MCF 10A (cell line): ENCODE measurements at regions not wholly inside any gene's neighbourhood (a gene's known extent, or its start where the extent isn't known, plus 50 kb on each side); places are given as distances from the start of the nearest gene placed in this dataset.

Experiments
- BruUV-seq: library from RNA; stranded (reverse); fragments of 400-500 nt; replicated peaks from 2 replicates; lab custom pipeline; 2021; lab: Mats Ljungman, UMichigan
- CTCF ChIA-PET: fragments of 300-600 bp; sonication (Branson Sonifier 250); formaldehyde crosslinking; extraction: SDS; loops from one replicate; lab custom pipeline; 2021; ENCODE audit warnings: antibody characterized with exemption, inconsistent platforms; lab: Yijun Ruan, JAX
- POLR2A ChIA-PET: fragments of 300-600, 350-650 bp; sonication (Branson Sonifier 250); formaldehyde crosslinking; extraction: SDS; loops from one replicate; lab custom pipeline; 2020; ENCODE audit warnings: antibody characterized with exemption, inconsistent platforms; lab: Yijun Ruan, JAX
- DNase-seq: peaks from one replicate; pipeline ENCODE4 v3.0.0-alpha.2; 2018; ENCODE audit not compliant: unreplicated experiment
- H3K27ac Mint-ChIP-seq: one replicate; pipeline ENCODE4 v1.8.0; 2022; ENCODE audit warnings: mild to moderate bottlenecking, low read depth, mixed read lengths; ENCODE audit not compliant: unreplicated experiment
- H3K27me3 Mint-ChIP-seq: one replicate; pipeline ENCODE4 v1.8.0; 2022; ENCODE audit warnings: mixed read lengths; ENCODE audit not compliant: insufficient read depth, unreplicated experiment
- H3K36me3 Mint-ChIP-seq: one replicate; pipeline ENCODE4 v1.8.0; 2022; ENCODE audit warnings: mild to moderate bottlenecking, moderate library complexity, mixed read lengths; ENCODE audit not compliant: insufficient read depth, unreplicated experiment
- H3K4me1 Mint-ChIP-seq: one replicate; pipeline ENCODE4 v1.8.0; 2022; ENCODE audit warnings: mixed read lengths; ENCODE audit not compliant: insufficient read depth, unreplicated experiment
- H3K4me3 Mint-ChIP-seq: one replicate; pipeline ENCODE4 v1.8.0; 2022; ENCODE audit warnings: mild to moderate bottlenecking, moderate library complexity, mixed read lengths; ENCODE audit not compliant: unreplicated experiment
- H3K9me3 Mint-ChIP-seq: one replicate; pipeline ENCODE4 v1.8.0; 2022; ENCODE audit warnings: mixed read lengths; ENCODE audit not compliant: unreplicated experiment
- CTCF ChIP-seq: fragments of 200-600 bp; IDR thresholded peaks from one replicate; pipeline ENCODE4 v1.8.0; 2022; ENCODE audit warnings: antibody characterized with exemption, mild to moderate bottlenecking; ENCODE audit not compliant: unreplicated experiment
- intact Hi-C: fragments of 100-400 bp; cut with micrococcal nuclease; formaldehyde crosslinking; loops from 2 replicates; pipeline ENCODE4 v1.14.1; 2022

GRCh38 chr2:67798541-67799160 lies 264.2 kb downstream of the C1D start:
- no peak overlapping the region for H3K4me3 Mint-ChIP-seq
- DNase-seq: no peak
- TF ChIP-seq CTCF: no peak
- intact Hi-C loops: no loop called here
- no peak overlapping the region for H3K27ac Mint-ChIP-seq
- peaks cover 8% of the 10 kb centered on the region for H3K4me1 Mint-ChIP-seq
- no peaks in the 10 kb centered on the region for H3K9me3 Mint-ChIP-seq
- CTCF ChIA-PET: no interaction called here
- no peaks in the 10 kb centered on the region for H3K27me3 Mint-ChIP-seq
- no peaks in the 10 kb centered on the region for H3K36me3 Mint-ChIP-seq
- BruUV-seq: no TSS peak
- POLR2A ChIA-PET: no interaction called here

- Mint-ChIP-seq H3K27ac (no peak overlapping the region), H3K9me3 (no peaks in the 10 kb centered on the region), H3K27me3 (no peaks in the 10 kb centered on the region), H3K4me3 (no peak overlapping the region), H3K36me3 (no peaks in the 10 kb centered on the region), H3K4me1 (peaks cover 8% of the 10 kb centered on the region)
- no peak for DNase-seq
- BruUV-seq: no TSS peak
- intact Hi-C loops: no loop called here
- TF ChIP-seq CTCF: no peak
- POLR2A ChIA-PET: no interaction called here
- CTCF ChIA-PET: interaction anchor here (0.5 kb wide), 1 partner anchor 795 kb away, joined by 5 read pairs; no protein-coding TSS in a partner anchor
Observed at GRCh38 chr2:67799886-67800285, 262.9 kb downstream of the C1D start.

- BruUV-seq: no TSS peak
- peaks cover 3% of the 10 kb centered on the region for H3K4me1 Mint-ChIP-seq
- no peak for DNase-seq
- no peak for TF ChIP-seq CTCF
- intact Hi-C loops: no loop called here
- ChIA-PET POLR2A (no interaction called here), CTCF (interaction anchor here (0.6 to 1.3 kb wide), 4 partner anchors 13 to 582 kb away, joined by 3 to 7 read pairs (median 4); no protein-coding TSS in a partner anchor)
- H3K36me3 Mint-ChIP-seq: no peaks in the 10 kb centered on the region
- no peaks in the 10 kb centered on the region for H3K27me3 Mint-ChIP-seq
- H3K4me3 Mint-ChIP-seq: no peak overlapping the region
- no peaks in the 10 kb centered on the region for H3K9me3 Mint-ChIP-seq
- H3K27ac Mint-ChIP-seq: no peak overlapping the region
Observed at GRCh38 chr2:67802291-67802690, 260.5 kb downstream of the C1D start.

DNA sequence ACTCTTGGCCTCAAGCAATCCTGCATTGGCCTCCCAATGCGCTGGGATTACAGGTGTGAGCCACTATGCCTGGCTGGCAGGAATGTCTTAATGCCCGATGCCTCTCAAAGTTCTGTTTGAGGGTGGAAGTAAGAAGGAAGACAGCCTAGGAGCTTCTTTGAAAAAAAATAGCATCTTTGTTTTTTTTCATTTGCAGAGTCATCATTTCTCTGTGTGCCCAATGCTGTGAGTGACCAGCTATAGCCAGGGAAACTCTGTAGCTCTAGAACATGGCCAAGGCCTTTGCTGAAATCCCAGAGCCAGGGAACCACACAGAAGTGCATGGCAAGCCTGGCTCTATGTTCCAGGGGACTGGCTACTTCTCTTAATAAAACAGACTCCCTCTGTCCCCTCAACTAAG lies 260.0 kb downstream of the C1D start:
- CTCF ChIA-PET: no interaction called here

More for the DNA sequence above, 260.0 kb downstream of the C1D start:
- Mint-ChIP-seq H3K27me3 (no peaks in the 10 kb centered on the region), H3K27ac (no peak overlapping the region), H3K4me1 (no peaks in the 10 kb centered on the region), H3K9me3 (peaks cover 5% of the 10 kb centered on the region), H3K36me3 (no peaks in the 10 kb centered on the region), H3K4me3 (no peak overlapping the region)
- BruUV-seq: no TSS peak
- POLR2A ChIA-PET: interaction anchor here (0.6 kb wide), 1 partner anchor 110 kb away, joined by 3 read pairs; no protein-coding TSS in a partner anchor
- no peak for TF ChIP-seq CTCF
- intact Hi-C loops: no loop called here
- DNase-seq: no peak
